ENCODE measurements at regions not wholly inside any gene's neighbourhood (a gene's known extent, or its start where the extent isn't known, plus 50 kb on each side); places are given as distances from the start of the nearest gene placed in this dataset.
"Not testable (repeated sequence)": the region's sequence is repeated elsewhere in the genome, so short reads cannot be mapped to it uniquely, and the experiment has no call there.

DNA sequence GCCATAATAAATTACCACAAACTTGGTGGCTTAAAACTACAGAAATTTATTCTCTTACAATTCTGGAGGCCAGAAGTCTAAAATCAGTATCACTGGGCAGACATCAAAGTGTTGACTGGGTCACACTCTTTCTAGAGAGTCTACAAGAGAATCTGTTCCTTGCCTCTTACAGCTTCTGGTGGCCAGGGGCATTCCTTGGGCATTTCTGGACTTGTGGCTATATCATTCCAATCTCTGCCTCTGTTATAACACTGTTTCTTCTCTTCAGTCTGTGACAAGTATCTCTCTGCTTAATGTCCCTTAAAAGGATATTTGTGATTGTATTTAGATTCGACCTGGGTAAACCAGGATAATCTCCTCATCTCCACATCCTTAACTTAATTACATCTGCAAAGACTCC lies 207.3 kb upstream of the DCAF8L1 start:
- no peak for DNase-seq

DNA sequence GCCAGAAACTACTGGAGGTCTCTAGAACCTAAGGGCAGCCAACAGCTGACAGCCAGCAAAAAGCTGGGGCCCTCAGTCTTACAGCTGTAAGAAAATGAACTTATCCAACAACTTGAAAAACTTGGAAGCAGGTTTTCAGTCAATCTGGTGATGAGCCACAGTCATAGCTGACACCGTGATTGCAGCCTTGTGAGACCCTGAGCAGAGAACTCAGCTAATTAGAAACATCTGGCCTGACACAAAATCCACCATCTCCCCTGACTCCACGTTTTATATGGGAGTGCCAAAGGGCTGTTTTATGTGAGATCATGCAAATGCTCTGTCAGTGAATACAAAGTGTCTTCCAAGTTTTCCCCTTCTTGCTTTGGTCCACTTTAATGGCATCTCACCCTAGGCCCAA lies 198.8 kb upstream of the DCAF8L1 start:
- no peak for DNase-seq

DNA sequence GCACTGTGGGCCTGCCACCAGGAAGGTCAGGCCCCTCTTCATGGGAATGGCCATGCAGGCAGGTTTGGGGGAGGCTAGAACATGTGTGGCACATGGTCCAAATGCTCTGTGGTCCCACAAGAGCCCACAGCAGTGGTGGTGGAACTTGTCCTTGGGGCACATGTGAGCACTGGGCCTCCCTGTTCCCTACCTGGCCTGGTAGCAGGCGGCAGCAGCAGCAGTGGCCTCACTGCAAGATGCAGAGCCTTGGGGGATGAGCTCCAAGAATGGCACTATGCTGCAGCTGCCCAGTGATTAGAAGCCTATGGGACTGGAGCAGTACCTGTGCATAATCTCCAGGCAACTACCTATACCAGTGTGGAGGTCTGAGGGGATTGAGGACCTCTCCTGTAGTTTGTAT lies 197.0 kb upstream of the DCAF8L1 start:
- DNase-seq = no peak

DNA sequence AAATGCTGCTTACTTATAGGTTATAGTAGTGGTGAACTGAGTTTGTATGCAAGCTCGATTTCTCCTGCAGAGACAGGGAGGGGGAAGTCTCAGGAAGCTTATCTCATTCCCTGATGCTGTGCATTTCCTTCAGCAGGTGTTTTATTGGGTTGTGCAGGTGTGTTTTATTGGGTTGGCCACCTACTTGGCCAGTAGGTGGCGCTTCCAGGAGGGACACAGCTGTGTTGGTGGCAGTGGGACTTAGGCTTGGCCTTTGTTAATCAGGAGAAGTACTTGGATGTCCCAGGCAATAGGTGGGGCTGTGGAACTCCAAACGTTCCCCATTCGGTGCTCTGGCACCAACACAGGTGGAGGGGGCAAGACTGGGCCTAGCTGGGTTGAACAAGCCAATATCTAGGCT lies 196.0 kb upstream of the DCAF8L1 start:
- peak; percentile 4 for DNase-seq

DNA sequence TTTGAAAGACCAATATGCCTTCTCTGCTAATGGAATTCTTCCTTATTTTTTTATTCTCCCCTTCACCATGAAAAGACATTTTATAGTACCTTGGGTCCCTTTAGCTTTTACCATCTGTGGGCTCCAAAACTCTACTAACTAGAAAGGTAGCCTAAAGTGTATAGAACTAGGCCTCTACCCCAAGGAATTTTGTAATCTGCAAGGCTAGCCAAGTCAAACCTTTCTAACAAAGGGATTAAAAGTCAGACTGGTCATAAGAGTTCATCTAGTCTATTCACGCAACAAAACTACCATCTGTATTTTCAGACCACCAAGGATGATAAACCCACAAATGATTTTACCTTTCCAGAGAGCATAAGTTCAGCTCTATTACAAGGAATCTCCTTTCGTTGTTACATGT lies 189.5 kb upstream of the DCAF8L1 start:
- DNase-seq = no peak

DNA sequence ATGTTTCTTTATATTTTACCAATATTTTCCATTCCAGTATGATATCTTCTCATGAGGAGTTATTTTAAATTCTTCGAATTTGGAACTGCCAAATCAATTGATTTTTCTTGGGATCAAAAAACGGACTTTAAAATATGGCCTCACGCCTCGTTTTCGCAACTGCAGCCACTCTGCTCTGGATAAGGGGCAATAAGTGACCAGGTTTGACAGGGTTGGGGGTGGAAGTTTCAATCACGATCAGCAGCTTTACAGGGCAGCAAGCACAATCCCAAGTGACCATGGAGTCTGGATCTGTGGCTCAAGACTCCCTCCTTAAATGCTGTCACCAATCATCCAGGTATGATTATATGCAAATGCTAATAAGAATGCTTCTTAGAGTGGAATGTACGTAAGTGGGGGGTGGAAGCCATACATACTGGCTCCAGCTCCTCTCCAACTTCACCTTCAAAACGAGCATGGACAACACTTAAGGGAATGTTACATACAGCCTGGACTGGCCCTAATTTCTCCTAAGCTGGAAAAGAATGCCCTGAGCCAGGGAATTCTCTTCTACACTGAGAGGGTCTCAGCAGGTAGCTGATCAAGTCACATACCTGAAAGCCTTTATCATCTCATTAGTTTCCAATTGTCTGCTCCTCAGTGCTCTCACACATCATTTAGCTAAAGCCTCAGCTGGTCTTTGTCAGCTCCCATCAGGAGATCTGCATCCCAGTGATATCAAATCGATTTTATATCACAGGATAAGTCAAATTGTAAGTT lies 176.9 kb upstream of the DCAF8L1 start:
- DNase-seq = no peak

DNA sequence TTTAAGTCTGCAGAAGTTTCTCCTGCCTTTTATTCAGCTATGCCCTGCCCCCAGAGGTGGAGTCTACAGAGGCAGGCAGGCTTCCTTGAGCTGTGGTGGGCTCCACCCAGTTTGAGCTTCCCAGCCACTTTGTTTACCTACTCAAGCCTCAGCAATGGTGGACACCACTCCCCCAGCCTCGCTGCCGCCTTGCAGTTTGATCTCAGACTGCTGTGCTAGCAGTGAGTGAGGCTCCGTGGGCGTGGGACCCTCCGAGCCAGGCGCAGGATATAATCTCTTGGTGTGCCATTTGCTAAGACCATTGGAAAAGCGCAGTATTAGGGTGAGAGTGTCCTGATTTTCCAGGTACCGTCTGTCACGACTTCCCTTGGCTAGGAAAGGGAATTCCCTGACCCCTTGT lies 171.0 kb upstream of the DCAF8L1 start:
- not testable (repeated sequence) for DNase-seq

DNA sequence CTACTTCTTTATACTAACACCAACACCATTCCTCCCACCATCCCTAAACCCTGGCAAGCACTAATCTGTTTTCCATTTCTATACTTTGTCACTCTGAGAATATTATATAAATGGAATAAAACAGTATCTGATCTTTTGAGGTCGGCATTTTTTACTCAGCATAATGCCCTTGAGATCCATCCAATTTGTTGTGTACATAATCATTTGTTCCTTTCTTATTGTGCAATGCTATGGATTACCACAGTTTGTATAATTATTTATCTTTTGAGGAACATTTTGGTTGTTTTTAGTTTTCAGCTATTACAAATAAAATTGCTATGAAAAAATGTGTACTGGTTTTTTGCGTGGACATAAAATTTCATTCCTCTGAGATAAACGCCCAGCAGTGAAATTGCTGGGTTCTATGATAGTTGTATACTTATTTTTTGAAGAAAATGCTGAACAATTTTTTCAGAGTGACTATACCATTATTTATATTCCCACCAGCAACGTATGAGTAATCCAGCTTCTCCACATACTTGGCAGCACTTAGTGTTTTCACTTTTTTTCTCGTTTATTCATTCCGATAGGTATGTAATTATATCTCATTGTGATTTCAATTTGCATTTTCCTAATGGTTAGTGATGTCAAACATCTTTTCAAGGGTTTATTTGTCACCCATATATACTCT lies 154.3 kb upstream of the DCAF8L1 start:
- DNase-seq = no peak

DNA sequence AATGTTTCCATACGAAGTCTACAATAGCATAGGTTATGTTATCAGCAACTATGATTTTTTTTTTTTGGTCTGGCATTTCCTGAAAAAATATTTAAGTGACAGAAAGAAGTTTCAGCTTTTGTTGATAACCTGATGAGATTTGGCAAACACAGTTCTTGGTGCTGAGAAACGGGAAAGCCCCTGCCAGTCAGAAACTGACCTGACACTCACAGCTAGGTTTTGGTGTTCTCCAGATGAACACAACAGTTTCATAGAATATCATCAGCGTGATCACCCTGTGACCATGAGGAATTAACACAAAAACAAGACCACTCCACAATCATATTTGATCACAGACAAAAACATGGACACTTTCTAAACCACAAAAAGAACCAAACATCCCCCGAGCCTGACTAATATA lies 152.5 kb upstream of the DCAF8L1 start:
- DNase-seq = no peak

DNA sequence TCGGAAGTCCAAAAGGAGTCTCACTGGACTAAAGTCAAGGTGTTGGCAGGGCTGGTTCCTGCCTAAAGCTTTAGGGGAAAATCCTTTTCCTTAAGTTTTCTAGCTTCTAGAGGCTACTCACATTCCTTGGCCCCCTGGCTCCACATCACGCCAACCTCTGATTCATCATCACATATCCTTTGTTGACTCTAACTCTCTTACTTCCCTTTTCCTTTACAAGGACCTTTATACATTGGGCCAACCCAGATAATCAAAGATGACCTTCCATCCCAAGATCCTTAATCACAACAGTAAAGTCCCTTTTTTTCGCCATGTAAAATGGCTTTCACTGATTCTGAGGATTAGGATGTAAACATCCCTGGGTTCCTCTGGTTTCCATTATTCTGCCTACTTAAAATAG lies 146.4 kb upstream of the DCAF8L1 start:
- no peak for DNase-seq

DNA sequence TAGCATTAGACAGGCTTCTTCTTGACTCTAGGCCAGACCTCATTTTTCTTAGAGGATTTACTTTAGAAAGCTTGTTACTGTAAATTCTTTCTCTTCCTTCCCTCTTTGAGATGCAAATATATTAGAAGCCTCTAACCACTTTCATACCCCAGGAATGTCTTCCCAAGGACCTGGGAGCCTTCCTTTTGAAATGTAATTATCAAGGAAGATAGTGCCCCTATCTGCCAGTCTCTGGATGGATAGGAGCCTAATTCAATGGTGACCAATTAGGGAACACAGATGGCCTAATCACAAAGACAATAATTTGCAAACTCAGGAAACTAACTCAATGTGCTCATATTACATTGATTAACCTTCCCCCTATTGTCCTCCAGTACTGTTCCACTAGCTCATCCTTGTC lies 145.6 kb upstream of the DCAF8L1 start:
- no peak for DNase-seq

DNA sequence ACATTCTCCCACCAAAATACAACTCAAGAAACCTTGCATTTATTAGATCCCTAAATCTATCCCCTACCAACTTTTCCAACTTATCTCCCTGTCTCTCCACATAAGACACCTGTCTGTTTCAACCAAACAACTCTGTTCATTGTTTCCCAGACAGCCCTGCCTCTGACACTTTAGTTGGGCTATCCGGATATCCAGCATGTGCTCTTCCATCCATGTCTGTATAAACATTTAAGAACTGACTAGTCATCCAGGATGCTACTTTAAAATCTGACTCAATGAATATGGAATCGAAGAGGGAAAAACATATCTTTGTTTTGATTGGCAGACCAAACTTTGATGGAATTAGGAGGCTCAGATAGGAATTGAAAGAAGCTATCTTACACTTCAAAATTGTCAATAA lies 143.2 kb upstream of the DCAF8L1 start:
- no peak for DNase-seq

DNA sequence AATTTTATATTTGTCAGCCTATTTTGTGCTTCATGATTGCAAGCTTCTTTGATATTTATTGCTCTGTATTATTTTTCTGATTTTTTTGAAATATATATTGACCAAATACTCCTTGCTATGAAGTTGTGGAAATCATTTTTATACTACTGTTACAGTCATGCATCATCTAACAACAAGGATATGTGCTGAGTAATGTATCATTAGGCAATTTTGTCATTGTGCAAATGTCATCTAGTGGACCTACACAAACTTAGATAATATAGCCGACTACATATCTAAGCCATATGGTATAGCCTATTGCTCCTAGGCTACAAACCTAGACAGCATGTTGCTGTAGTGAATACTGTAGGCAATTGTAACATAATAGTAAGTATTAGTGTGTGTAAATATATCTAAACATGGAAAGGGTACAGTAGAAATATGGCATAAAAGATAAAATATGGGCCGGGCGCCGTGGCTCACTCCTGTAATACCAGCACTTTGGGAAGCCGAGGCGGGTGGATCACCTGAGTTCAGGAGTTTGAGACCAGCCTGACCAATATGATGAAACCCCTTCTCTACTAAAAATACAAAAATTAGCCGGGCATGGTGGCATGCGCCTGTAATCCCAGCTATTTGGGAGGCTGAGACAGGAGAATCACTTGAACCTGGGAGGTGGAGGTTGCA lies 139.5 kb upstream of the DCAF8L1 start:
- DNase-seq = not testable (repeated sequence)

DNA sequence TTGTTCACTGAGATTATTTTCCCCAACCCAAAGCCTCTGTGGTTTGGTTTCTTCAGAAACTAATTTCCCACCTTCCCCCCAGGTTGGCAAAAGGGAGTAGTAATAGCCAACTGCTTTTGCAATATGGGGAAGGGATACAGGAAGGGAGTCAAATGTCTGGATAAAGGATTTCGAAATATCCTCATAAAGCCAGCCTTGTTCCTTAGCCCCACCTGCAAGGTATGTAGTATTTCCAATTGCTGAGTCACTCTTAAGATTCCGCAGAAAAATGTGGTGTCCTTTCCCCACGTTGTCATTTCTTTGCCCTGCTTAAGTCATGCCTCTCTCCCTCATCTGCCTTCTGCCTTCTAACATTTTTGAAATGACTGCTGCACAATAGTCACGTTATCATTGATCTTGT lies 138.8 kb upstream of the DCAF8L1 start:
- DNase-seq = no peak

DNA sequence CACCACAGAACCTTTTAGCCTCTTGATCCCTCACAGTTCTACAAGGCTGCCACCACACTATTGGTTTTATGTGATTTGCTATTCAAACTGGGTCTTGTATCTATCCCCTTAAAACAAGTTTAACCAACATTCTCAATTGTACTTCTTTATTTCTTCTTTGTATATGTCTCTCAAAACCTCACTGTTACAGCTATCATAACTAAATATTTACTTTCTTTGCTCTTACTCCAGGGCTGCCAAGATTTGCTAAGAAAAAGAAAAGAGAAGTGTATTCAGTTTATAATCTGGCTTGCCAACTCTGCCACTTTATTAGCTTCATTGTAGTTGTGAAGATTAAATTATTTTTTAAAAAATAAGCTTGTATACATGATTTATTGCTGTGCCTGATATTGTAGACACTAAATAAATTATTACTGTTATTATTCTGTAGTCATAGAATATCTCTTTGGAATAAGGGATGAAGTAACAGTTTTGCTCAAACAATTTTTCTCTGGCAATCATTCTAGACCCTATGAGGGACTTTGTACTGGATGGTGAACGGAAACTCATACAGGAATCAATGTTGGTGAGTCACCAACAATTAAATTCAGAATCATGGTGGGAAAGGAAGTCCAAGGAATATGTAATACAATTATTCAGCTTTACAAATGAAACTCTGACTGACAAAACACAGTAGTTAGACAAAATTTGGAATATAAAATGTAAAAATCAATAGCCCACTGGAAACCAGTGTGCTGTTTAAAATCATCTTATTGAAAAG lies 127.1 kb upstream of the DCAF8L1 start:
- DNase-seq = no peak

DNA sequence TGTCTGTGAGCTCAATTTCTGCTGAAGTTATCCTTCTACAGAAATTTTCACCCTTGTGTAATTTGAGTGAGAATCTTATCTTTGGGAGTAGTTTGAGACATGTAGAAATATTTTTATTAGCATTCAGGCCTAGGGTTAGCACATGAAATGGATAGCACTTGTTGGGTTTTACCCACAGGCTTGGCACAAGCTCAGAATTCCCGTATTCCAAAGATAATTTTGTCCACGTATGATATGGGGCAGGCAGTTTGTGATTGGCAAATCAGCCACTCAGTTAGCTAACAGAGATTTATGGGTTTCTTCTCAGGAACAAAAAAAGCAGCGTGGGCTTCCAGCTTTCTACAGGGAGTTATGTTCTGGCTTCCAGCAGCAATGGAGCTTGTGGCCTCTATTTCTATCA lies 117.9 kb upstream of the DCAF8L1 start:
- DNase-seq = no peak

DNA sequence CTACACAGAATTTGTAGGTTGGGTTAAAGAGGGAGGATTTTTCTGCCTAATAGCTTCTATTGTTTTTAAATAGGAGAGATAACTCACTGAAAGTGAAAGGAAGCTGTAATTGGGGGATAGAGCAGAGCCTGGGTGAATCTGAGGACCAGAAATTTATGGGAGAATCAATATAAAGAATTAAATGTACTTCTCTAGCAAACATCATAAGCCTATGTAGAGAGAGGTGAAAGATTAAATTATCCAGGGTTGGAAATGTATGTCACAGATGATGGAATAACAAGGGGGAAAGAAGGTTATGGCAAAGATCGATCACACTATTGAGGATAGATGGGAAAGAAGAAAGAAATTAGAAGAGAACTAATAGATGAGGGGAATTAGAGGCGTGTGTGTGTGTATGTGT lies 104.4 kb upstream of the DCAF8L1 start:
- DNase-seq = no peak

DNA sequence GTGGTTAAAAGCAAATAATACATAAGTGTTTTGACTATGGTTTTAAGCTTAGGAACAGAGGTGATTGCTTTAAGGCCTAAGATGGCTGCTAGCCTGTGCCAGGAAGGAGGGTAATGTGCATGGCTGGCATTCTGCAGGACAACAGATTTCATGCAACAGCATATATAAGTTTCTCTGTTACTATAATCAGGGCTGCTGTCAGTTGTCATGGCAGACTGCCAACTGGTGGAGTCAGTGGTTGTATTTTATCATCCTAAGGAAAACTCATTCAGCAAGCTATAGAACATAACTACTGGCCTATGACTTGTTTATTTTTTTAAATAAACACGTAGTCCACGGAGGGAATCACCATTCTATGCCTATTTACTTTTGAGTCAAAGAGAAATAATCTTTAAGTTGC lies 77.7 kb upstream of the DCAF8L1 start:
- no peak for DNase-seq

DNA sequence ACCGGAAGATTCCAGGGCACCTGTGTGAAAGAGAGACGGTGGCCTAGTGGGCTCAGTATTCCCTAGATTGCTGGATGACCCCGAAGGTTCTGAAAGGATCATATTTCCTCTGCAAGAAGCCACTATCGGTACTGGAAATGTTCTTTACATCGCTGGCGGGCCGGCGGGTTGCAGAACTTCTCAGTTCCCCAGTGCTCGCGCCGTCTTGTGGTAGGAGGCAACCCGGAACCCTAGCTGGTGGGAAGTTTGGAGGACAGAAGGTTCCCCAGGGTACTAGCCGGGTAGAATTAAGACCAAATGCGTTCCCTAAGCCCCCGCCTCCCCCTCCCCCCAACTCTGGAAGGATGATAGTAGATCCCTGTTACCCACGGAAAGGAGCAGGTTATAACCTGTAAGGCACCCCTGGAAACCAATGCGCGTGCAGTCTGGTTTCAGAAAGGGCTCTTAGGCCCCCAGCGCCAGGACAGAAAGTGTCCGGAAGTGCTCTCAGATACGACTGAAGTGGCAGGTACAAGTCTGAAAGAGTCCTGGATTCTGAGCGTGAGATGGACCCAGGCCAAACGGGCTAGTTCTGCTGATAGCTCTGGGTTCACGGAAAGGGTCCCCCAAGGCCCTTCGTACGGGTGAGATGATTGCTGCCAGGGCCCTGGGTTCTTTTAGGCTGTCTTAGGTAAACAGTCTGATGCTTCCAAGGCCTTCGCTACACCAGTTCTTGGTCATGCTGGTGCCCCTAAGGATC lies 61.7 kb upstream of the DCAF8L1 start:
- DNase-seq = no peak

DNA sequence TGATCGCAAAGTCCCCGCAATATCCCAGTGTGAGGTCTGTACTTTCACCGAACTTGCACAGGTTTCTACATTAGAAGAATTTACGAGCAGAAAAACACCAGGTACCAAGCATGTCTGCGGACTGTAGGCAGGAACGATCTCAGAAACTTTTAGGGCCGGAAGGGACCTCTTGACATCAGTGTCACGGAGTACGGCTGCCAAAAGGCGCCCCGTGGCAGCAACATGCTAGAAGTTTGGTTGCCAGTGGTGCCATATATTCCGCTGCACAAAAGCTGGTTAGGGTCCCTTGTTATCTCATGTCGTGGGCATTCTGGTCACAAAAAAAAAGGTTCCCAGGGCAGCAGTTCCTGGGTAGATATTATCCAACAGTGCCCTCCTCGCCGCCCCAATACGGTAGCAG lies 61.0 kb upstream of the DCAF8L1 start:
- DNase-seq = no peak

DNA sequence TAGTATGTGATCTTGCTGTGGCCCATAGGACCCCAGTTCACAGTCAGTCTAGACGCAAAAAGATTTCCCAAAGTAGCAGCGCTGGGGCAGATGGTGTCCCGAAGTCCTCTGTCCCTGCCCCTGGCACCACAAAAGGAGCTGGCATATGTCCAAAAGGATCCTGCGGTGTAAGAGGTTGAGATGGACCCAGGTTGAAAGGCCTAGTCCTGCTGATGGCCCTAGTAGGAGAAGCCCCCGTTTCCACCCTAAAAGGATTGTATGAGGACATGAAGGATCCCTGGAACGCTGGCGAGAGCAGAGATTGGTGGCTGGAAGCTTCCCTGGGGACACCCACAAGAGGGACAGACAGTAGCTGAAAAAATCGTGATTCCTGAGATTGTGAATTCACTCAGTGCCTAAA lies 58.0 kb upstream of the DCAF8L1 start:
- DNase-seq = no peak

All from NCI-H146 (cell line).